ENCODE measurements at regions not wholly inside any gene's neighbourhood (a gene's known extent, or its start where the extent isn't known, plus 50 kb on each side); places are given as distances from the start of the nearest gene placed in this dataset.

DNA sequence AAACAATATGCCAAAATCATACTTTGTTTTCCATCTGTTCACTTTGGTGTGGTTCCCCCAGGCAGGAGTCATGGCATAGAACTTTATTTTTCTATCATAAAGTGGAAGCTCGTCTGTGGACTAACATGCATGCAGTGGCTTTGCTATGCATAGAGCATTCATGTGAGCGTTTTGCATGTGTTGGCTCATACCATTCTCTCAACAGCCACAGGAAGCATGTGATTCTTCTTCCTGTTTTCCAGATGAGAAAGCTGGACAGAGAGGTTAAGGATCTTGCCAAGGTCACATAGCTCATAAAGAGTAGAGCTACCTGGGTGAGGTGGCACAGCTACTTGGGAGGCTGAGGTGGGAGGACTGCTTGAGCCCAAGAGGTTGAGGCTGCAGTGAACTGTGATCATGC lies 123.4 kb upstream of the HDGFL1 start:
- DNase-seq (ENCODE audit: low spot score) = no peak
- CTCF ChIA-PET = interaction anchor here (0.6 kb wide), 1 partner anchor 81 kb away, joined by 4 read pairs; no protein-coding TSS in a partner anchor
- H3K27ac ChIP-seq = no peak overlapping the region
- POLR2A ChIA-PET (ENCODE audit: low non-redundant PET) = no interaction called here
- TF ChIP-seq, protein P1, sequence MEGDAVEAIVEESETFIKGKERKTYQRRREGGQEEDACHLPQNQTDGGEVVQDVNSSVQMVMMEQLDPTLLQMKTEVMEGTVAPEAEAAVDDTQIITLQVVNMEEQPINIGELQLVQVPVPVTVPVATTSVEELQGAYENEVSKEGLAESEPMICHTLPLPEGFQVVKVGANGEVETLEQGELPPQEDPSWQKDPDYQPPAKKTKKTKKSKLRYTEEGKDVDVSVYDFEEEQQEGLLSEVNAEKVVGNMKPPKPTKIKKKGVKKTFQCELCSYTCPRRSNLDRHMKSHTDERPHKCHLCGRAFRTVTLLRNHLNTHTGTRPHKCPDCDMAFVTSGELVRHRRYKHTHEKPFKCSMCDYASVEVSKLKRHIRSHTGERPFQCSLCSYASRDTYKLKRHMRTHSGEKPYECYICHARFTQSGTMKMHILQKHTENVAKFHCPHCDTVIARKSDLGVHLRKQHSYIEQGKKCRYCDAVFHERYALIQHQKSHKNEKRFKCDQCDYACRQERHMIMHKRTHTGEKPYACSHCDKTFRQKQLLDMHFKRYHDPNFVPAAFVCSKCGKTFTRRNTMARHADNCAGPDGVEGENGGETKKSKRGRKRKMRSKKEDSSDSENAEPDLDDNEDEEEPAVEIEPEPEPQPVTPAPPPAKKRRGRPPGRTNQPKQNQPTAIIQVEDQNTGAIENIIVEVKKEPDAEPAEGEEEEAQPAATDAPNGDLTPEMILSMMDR (conservative IDR thresholded peaks at IDR 0.05; ENCODE audit: low read depth) = no peak

DNA sequence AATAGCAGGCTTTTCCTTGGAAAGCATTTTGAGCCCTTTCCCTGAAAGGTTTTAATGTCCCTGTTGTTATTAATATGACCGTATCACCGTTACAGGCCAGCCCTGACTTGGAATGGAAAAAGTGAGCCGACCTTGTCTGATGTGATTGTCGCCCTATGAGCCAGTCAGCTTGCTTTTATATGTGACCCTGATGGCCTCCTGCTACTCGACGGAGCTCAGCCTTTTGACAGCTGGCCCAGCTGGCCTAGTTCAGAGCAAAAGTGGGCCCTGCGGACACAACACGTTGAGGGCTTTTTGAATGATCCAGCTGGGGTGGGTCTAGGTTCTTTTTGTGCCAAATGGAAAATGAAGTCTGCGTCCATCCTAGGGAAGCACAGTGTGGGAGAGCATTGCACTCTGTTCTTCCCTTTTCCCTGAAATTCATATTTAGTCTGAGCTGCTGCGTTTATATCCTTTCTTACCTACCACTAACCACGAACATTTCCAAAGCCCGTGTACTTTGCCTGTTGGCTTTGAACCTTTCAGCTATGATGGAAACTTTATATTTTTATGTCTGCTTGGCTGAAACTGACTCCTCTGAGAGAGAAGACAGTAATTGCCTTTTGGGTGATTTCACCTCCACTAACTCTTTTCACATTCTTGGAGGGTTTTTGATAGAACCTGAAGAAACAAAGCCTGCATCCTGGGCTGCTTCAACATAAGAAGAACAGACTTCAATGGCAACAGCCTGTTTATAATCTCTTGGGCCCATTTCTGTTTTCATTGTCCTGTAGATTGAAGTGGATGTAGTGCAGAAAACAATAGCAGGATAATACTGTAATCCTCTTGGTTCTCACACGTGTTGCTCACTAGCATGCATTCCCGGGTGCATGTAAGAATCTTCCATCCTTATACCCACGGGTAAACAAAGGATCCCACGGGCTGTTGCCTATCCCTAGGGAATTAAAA lies 121.8 kb upstream of the HDGFL1 start:
- TF ChIP-seq, protein P1 (conservative IDR thresholded peaks at IDR 0.05; ENCODE audit: low read depth) = no peak
- H3K27ac ChIP-seq = no peak overlapping the region
- POLR2A ChIA-PET (ENCODE audit: low non-redundant PET) = no interaction called here
- no peak for DNase-seq (ENCODE audit: low spot score)
- CTCF ChIA-PET = no interaction called here

DNA sequence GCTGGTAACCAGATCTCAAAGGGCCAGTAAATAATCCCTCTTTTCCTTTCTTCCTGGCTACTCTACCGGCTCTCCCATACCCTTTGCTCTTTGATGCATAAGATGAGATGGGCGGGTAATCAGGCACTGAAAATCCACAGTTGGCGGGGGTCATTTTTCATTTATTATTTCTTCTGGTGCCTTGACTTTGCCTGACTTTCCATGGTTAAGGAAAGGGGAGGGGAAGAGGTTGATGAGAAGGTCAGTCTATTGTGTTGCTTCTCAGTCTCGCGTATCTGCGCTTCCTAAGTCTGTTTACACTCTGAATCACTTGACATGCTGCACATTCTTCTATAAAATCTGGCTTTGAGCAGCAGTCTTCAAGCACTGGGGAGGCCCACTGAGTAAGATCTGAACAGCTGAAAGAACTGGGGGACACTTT lies 121.1 kb upstream of the HDGFL1 start:
- TF ChIP-seq, protein P1 (conservative IDR thresholded peaks at IDR 0.05; ENCODE audit: low read depth) = no peak
- DNase-seq (ENCODE audit: low spot score) = no peak
- CTCF ChIA-PET = no interaction called here
- no peak overlapping the region for H3K27ac ChIP-seq
- POLR2A ChIA-PET (ENCODE audit: low non-redundant PET) = no interaction called here

DNA sequence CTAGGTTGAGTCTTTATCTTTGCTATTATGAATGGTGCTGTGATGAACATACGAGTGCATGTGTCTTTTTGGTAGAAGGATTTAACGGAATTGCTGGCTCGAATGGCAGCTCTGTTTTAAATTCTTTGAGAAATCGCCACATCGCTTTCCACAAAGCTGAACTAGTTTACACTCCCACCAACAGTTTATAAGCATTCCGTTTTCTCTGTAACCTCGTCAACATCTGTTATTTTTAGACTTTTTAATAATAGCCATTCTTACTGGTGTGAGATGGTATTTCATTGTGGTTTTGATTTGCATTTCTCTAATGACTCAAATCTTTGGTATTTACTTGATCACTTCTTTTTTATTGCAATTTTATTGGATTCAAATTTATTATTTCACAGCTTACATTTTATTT lies 117.4 kb upstream of the HDGFL1 start:
- DNase-seq (ENCODE audit: low spot score) = no peak
- TF ChIP-seq, protein P1 (conservative IDR thresholded peaks at IDR 0.05; ENCODE audit: low read depth) = no peak
- CTCF ChIA-PET = no interaction called here
- no peak overlapping the region for H3K27ac ChIP-seq
- POLR2A ChIA-PET (ENCODE audit: low non-redundant PET) = no interaction called here

DNA sequence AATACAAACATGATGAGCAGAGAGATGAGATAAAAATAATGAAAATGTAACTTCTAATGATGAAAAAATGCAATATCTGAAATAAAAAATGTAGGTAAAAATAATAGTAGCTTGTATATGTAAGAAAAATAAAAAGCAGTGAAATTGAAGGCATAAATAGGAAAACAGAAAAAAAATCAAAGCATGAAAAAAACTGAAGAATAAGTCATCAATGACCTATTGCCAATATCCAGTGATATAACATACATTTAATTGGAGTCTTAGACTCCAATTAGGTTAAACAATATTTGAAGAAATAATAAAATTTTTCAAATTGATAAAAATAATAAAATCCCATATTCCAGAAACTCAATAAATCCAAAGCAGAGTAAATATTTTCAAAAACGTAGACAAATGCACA lies 114.0 kb upstream of the HDGFL1 start:
- CTCF ChIA-PET = no interaction called here
- no peak for DNase-seq (ENCODE audit: low spot score)
- POLR2A ChIA-PET (ENCODE audit: low non-redundant PET) = no interaction called here
- H3K27ac ChIP-seq = no peak overlapping the region
- TF ChIP-seq, protein P1 (conservative IDR thresholded peaks at IDR 0.05; ENCODE audit: low read depth) = no peak

DNA sequence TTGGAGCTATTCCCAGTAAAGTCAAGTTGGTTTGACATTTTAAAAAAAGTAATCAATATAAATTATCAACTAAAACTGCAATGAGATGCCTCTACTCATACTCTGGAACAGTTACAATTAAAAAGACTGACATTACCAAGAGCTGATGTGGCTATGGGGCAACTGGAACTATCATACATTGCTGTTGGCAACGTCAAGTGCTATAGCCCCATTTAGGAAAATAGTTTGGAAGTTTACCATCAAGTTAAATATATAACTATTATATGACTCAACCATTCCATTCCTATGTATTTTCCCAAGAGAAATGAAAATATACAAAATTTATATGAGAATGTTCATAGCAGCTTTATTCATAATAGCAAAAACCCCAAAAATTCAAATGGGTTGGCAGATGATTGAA lies 111.4 kb upstream of the HDGFL1 start:
- no peak for DNase-seq (ENCODE audit: low spot score)
- TF ChIP-seq, protein P1 (conservative IDR thresholded peaks at IDR 0.05; ENCODE audit: low read depth) = no peak
- H3K27ac ChIP-seq = no peak overlapping the region
- CTCF ChIA-PET = no interaction called here
- POLR2A ChIA-PET (ENCODE audit: low non-redundant PET) = no interaction called here

Measured in RWPE1 (cell line).